SK-N-SH (cell line): ENCODE measurements at regions not wholly inside any gene's neighbourhood (a gene's known extent, or its start where the extent isn't known, plus 50 kb on each side); places are given as distances from the start of the nearest gene placed in this dataset.

Source experiments
- CTCF ChIA-PET: fragments of 300-600, 350-600 bp; formaldehyde crosslinking; extraction: SDS; loops from one replicate; lab custom pipeline; 2021; lab: Yijun Ruan, JAX
- POLR2A ChIA-PET: fragments of 350-600 bp; sonication (Branson Sonifier 250); formaldehyde crosslinking; extraction: SDS; loops from one replicate; lab custom pipeline; 2020; ENCODE audit warnings: antibody characterized with exemption, inconsistent platforms; lab: Yijun Ruan, JAX
- DNase-seq: peaks from one replicate; pipeline ENCODE4 v3.0.0; 2012
- H2AFZ ChIP-seq: fragments of 200-600 bp; sonication (generic); 2 replicates; pipeline ENCODE4 v1.8.1; 2016; ENCODE audit warnings: antibody characterized with exemption, mild to moderate bottlenecking, low read depth
- H3F3A ChIP-seq: fragments of 200-600 bp; sonication (generic); replicated peaks from 2 replicates; pipeline ENCODE3; 2016; ENCODE audit warnings: antibody characterized with exemption, mild to moderate bottlenecking; ENCODE audit not compliant: insufficient read depth
- H3K27ac ChIP-seq, 2 experiments: fragments of 200-500 bp in 1 of 2; fragments of 200-600 bp in 1 of 2; sonication (Bioruptor generic) in 1 of 2; sonication (generic), shearing (Covaris generic) in 1 of 2; 2 replicates each; pipeline versions ENCODE4 v1.5.1 to v1.6.1; 2014 to 2016; ENCODE audit warnings: low read depth in 2 of 2, inconsistent platforms in 1 of 2, low read length in 1 of 2, mild to moderate bottlenecking in 1 of 2, mixed read lengths in 1 of 2
- H3K27me3 ChIP-seq: fragments of 200-600 bp; sonication (generic), shearing (Covaris generic); 2 replicates; pipeline ENCODE4 v1.6.1; 2016; ENCODE audit warnings: mixed run types; ENCODE audit not compliant: insufficient read depth
- H3K36me3 ChIP-seq, 2 experiments: fragments of 200-500 bp in 1 of 2; fragments of 200-600 bp in 1 of 2; sonication (Bioruptor generic) in 1 of 2; sonication (generic) in 1 of 2; replicated peaks in 1 of 2; 2 replicates each; pipeline versions ENCODE3 to v1.5.1; 2014 to 2016; ENCODE audit warnings: low read length in 1 of 2, mild to moderate bottlenecking in 1 of 2; ENCODE audit not compliant: insufficient read depth in 2 of 2, control insufficient read depth in 1 of 2
- H3K4me1 ChIP-seq, 2 experiments: fragments of 200-500 bp in 1 of 2; fragments of 200-600 bp in 1 of 2; sonication (Bioruptor generic) in 1 of 2; sonication (generic), shearing (Covaris generic) in 1 of 2; 2 replicates each; pipeline versions ENCODE4 v1.5.1 to v1.6.1; 2014 to 2016; ENCODE audit warnings: low read depth in 1 of 2, low read length in 1 of 2, mixed run types in 1 of 2; ENCODE audit not compliant: insufficient read depth in 2 of 2, control insufficient read depth in 1 of 2
- H3K4me2 ChIP-seq: fragments of 200-600 bp; sonication (generic), shearing (Covaris generic); 2 replicates; pipeline ENCODE4 v1.6.1; 2017; ENCODE audit warnings: mixed run types
- H3K4me3 ChIP-seq, 2 experiments: fragments of 200-500 bp in 1 of 2; fragments of 200-600 bp in 1 of 2; sonication (Bioruptor generic) in 1 of 2; sonication (generic), shearing (Covaris generic) in 1 of 2; 2 replicates each; pipeline versions ENCODE4 v1.5.1 to v1.8.1; 2014 to 2016; ENCODE audit warnings: low read depth in 2 of 2, inconsistent platforms in 1 of 2, low read length in 1 of 2, mild to moderate bottlenecking in 1 of 2, mixed read lengths in 1 of 2, moderate library complexity in 1 of 2
- H3K79me2 ChIP-seq: fragments of 200-600 bp; sonication (generic); 2 replicates; pipeline ENCODE4 v1.8.1; 2017; ENCODE audit warnings: mild to moderate bottlenecking; ENCODE audit not compliant: insufficient read depth
- H3K9ac ChIP-seq: fragments of 200-600 bp; sonication (generic); 2 replicates; pipeline ENCODE4 v1.6.1; 2017; ENCODE audit warnings: mixed run types
- H3K9me2 ChIP-seq: fragments of 200-600 bp; sonication (generic); 2 replicates; pipeline ENCODE4 v1.6.1; 2017; ENCODE audit warnings: mixed run types
- H3K9me3 ChIP-seq: fragments of 200-600 bp; sonication (generic); 2 replicates; pipeline ENCODE4 v1.6.1; 2017; ENCODE audit warnings: mixed run types, mild to moderate bottlenecking, moderate library complexity
- H4K20me1 ChIP-seq: fragments of 200-600 bp; sonication (generic); 2 replicates; pipeline ENCODE4 v1.6.1; 2017; ENCODE audit warnings: mild to moderate bottlenecking, mixed run types; ENCODE audit not compliant: insufficient read depth
- CTCF ChIP-seq: fragments of 200-600 bp; sonication (generic); IDR thresholded peaks from 2 replicates; pipeline ENCODE4 v1.6.1; 2017; ENCODE audit warnings: antibody characterized with exemption, mild to moderate bottlenecking, moderate library complexity
- GABPA ChIP-seq: IDR thresholded peaks from 2 replicates; pipeline ENCODE4 v1.4.0; 2012; ENCODE audit warnings: low read depth, mild to moderate bottlenecking
- IRF3 ChIP-seq: fragments of 150-350 bp; IDR thresholded peaks from 2 replicates; pipeline ENCODE4 v1.6.1; 2016; ENCODE audit warnings: mild to moderate bottlenecking, low read depth, low read length
- MEF2A ChIP-seq: IDR thresholded peaks from 2 replicates; pipeline ENCODE4 v1.4.0; 2012; ENCODE audit warnings: low read depth, borderline replicate concordance
- POLR2AphosphoS5 ChIP-seq: IDR thresholded peaks from 2 replicates; pipeline ENCODE4 v1.6.1; 2012; ENCODE audit warnings: low read depth, low read length
- SIN3A ChIP-seq: IDR thresholded peaks from 2 replicates; pipeline ENCODE4 v1.6.1; 2012; ENCODE audit warnings: low read depth, mild to moderate bottlenecking, low read length, moderate library complexity, borderline replicate concordance
- WGBS: methylation state at CpG from one replicate; pipeline ENCODE4 v1.1.6; 2017; ENCODE audit warnings: low lambda C conversion rate; 5-methylcytosine and 5-hydroxymethylcytosine counted together
- TF ChIP-seq, protein P1 (sequence below): IDR thresholded peaks from 2 replicates; pipeline ENCODE4 v1.4.0; 2012; ENCODE audit warnings: low read depth, borderline replicate concordance
- TF ChIP-seq, protein P2 (sequence below): IDR thresholded peaks from 2 replicates; pipeline ENCODE4 v1.4.0; 2012; ENCODE audit warnings: low read depth
- TF ChIP-seq, protein P3 (sequence below): IDR thresholded peaks from 2 replicates; pipeline ENCODE4 v1.4.0; 2012; ENCODE audit warnings: low read depth, borderline replicate concordance

DNA sequence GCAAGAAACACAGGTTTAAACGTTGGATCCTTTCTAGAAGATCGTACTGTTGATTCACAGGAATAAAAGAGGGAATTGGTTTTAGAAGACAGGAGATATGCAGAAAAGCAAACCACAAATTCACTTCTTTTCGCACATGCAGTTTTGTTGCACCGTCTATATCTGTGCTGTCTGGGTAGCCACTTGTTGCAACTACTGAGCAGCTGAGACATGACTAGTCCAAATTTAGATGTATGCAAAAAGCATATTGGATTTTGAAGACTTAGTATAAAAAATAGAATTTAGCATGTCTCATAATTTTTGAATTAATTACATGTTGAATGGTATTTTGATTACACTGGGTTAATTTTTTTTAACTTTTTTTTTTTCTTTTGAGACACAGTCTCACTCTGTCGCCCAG lies 176.3 kb downstream of the KLF12 start:
- H3K9me3 ChIP-seq, result no peaks in the 10 kb centered on the region
- H3K4me2 ChIP-seq, result no peak overlapping the region
- no peaks in the 10 kb centered on the region; the same call in 1 of the 2 replicates for H3K79me2 ChIP-seq
- H3K4me1 ChIP-seq, result peaks cover 2 to 14% of the 10 kb centered on the region in 2 experiments; a peak in 3 of 4 replicates
- no peak overlapping the region for H3K4me3 ChIP-seq
- no peaks in the 10 kb centered on the region for H3K9me2 ChIP-seq
- H2AFZ ChIP-seq, result no peak overlapping the region
- H3K36me3 ChIP-seq, result peaks cover 0 to 4% of the 10 kb centered on the region in 2 experiments
- no peak overlapping the region for H3K9ac ChIP-seq
- no peaks in the 10 kb centered on the region for H4K20me1 ChIP-seq
- WGBS, result 95% methylated on average over 5 of the region's 5 CpGs
- TF ChIP-seq, protein P1, sequence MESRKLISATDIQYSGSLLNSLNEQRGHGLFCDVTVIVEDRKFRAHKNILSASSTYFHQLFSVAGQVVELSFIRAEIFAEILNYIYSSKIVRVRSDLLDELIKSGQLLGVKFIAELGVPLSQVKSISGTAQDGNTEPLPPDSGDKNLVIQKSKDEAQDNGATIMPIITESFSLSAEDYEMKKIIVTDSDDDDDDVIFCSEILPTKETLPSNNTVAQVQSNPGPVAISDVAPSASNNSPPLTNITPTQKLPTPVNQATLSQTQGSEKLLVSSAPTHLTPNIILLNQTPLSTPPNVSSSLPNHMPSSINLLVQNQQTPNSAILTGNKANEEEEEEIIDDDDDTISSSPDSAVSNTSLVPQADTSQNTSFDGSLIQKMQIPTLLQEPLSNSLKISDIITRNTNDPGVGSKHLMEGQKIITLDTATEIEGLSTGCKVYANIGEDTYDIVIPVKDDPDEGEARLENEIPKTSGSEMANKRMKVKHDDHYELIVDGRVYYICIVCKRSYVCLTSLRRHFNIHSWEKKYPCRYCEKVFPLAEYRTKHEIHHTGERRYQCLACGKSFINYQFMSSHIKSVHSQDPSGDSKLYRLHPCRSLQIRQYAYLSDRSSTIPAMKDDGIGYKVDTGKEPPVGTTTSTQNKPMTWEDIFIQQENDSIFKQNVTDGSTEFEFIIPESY, result no peak
- no peak for TF ChIP-seq SIN3A
- no peak for TF ChIP-seq IRF3
- TF ChIP-seq GABPA, result no peak
- TF ChIP-seq CTCF, result no peak
- TF ChIP-seq MEF2A, result no peak
- no peak for TF ChIP-seq POLR2AphosphoS5
- TF ChIP-seq, protein P2, sequence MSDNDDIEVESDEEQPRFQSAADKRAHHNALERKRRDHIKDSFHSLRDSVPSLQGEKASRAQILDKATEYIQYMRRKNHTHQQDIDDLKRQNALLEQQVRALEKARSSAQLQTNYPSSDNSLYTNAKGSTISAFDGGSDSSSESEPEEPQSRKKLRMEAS, result no peak
- TF ChIP-seq, protein P3, sequence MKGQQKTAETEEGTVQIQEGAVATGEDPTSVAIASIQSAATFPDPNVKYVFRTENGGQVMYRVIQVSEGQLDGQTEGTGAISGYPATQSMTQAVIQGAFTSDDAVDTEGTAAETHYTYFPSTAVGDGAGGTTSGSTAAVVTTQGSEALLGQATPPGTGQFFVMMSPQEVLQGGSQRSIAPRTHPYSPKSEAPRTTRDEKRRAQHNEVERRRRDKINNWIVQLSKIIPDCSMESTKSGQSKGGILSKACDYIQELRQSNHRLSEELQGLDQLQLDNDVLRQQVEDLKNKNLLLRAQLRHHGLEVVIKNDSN, result no peak
- TF ChIP-seq, all 33 proteins: peak for 0
- no peak overlapping the region for H3K27ac ChIP-seq
- POLR2A ChIA-PET, result no interaction called here
- no peaks in the 10 kb centered on the region for H3F3A ChIP-seq
- CTCF ChIA-PET, result no interaction called here
- DNase-seq, result no peak
- no peaks in the 10 kb centered on the region for H3K27me3 ChIP-seq

DNA sequence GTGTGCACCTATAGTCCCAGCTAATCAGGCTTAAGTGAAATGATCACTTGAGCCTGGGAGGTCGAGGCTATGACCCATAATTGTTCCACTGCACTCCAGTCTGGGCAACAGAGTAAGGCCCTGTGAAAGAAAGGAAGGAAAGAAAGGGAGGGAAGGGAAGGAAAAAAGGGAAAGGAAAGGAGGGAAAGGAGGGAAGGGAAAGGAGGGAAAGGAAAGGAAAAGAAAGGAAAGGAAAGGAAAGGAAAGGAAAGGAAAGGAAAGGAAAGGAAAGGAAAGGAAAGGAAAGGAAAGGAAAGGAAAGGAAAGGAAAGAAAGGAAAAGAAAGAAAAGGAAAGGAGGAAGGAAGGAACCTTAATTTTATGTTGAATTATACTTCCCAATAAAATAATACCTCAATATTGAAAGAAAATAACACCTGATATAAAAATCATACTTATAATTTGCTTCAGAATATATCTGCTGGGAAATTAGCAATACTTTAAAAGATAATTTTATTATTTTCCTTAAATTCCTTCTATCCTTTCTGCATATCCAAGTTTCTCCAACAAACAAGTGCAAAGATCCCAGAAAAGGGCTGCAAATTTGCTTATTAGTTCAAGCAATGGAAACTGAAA lies 177.3 kb downstream of the KLF12 start:
- TF ChIP-seq CTCF, result no peak

More for the DNA sequence above, 177.3 kb downstream of the KLF12 start:
- peaks cover 2 to 17% of the 10 kb centered on the region in 2 experiments; a peak in 3 of 4 replicates for H3K4me1 ChIP-seq
- no peak overlapping the region for H3K27ac ChIP-seq
- H3K4me2 ChIP-seq, result no peak overlapping the region
- no peak overlapping the region for H3K9ac ChIP-seq
- no peaks in the 10 kb centered on the region for H3K27me3 ChIP-seq
- no peaks in the 10 kb centered on the region for H3K36me3 ChIP-seq
- H3K9me2 ChIP-seq, result no peaks in the 10 kb centered on the region
- no peak overlapping the region for H3K4me3 ChIP-seq
- 87% methylated on average over 1 of the region's 1 CpG for WGBS
- H3K79me2 ChIP-seq, result no peaks in the 10 kb centered on the region; the same call in 1 of the 2 replicates
- ChIA-PET CTCF (no interaction called here), POLR2A (no interaction called here)
- no peak overlapping the region for H2AFZ ChIP-seq
- H3F3A ChIP-seq, result no peaks in the 10 kb centered on the region
- no peaks in the 10 kb centered on the region for H4K20me1 ChIP-seq
- no peaks in the 10 kb centered on the region for H3K9me3 ChIP-seq
- no peak for DNase-seq
